ENCODE measurements at regions not wholly inside any gene's neighbourhood (a gene's known extent, or its start where the extent isn't known, plus 50 kb on each side); places are given as distances from the start of the nearest gene placed in this dataset.

DNA sequence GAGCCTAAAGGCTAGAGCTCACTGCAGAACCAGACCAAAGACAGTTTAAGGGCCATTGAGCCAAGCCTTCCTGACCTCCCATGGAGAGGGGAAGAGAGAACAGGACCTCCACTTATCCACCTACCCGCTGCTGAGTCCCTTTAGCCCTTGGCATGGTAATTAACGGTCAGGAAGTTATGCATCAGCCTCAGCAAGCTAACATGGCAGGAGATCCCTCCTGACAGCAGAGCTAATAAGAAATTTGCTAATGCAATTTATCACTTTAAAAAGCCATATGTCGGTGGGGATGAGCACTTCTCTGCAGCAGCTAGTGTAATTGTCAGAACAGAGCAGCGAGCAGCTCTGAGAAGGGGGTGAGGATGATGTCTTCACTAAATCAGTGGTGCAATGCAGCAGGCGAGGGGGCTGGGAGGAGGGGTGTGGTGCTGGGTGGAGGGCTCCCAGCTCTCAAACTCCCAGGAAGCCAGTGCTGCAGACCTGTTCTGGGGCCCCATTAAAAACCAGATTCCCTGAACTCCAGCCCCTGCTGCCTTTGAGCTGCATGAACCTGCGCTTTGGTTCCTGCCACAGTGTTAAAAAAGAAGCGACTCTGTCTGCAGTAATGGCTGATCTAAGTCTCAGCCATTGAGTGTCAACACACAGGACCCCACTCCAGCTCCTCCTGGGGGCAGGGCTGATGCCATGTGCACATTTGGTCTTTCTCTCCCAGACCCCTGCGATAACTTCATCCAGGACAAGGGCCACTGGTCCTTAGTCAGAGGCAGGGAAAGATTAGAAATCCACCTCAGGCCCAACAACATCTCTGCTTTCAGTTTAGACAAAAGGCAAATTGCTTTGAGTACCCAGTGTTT, 63.0 kb upstream of the CALM2 start:
- no peaks in the 10 kb centered on the region for H3K27me3 ChIP-seq
- H4K20me1 ChIP-seq: no peaks in the 10 kb centered on the region
- no peaks in the 10 kb centered on the region for H3K9me3 ChIP-seq
- no peaks in the 10 kb centered on the region for H3K36me3 ChIP-seq
- H3K4me3 ChIP-seq: no peak overlapping the region
- no peak overlapping the region for H3K4me2 ChIP-seq
- H3K27ac ChIP-seq: no peak overlapping the region
- H3K4me1 ChIP-seq: no peaks in the 10 kb centered on the region
- no peak overlapping the region for H3K9ac ChIP-seq
- no peak for TF ChIP-seq Cebpa-rat (IDR thresholded peaks at IDR 0.05)

- Histone ChIP-seq H3K9ac (no peak overlapping the region), H4K20me1 (no peaks in the 10 kb centered on the region), H3K36me3 (no peaks in the 10 kb centered on the region), H3K27me3 (no peaks in the 10 kb centered on the region), H3K4me1 (no peaks in the 10 kb centered on the region), H3K4me2 (no peak overlapping the region), H3K4me3 (no peak overlapping the region), H3K27ac (no peak overlapping the region), H3K9me3 (no peaks in the 10 kb centered on the region)
- TF ChIP-seq Cebpa-rat (IDR thresholded peaks at IDR 0.05): no peak
These were observed 62.3 kb upstream of the CALM2 start for GRCh38 chr2:47238638-47239037.

- no peak for TF ChIP-seq Cebpa-rat (IDR thresholded peaks at IDR 0.05)
- H3K36me3 ChIP-seq: no peaks in the 10 kb centered on the region
- no peaks in the 10 kb centered on the region for H3K9me3 ChIP-seq
- H3K4me2 ChIP-seq: no peak overlapping the region
- H3K27me3 ChIP-seq: no peaks in the 10 kb centered on the region
- H3K4me3 ChIP-seq: no peak overlapping the region
- H3K4me1 ChIP-seq: no peaks in the 10 kb centered on the region
- H3K27ac ChIP-seq: no peak overlapping the region
- no peaks in the 10 kb centered on the region for H4K20me1 ChIP-seq
- no peak overlapping the region for H3K9ac ChIP-seq
These were observed 61.3 kb upstream of the CALM2 start for GRCh38 chr2:47237375-47238334.

- Histone ChIP-seq H3K4me2 (no peak overlapping the region), H3K9ac (no peak overlapping the region), H3K27me3 (no peaks in the 10 kb centered on the region), H4K20me1 (no peaks in the 10 kb centered on the region), H3K36me3 (no peaks in the 10 kb centered on the region), H3K4me3 (no peak overlapping the region), H3K4me1 (no peaks in the 10 kb centered on the region), H3K9me3 (no peaks in the 10 kb centered on the region), H3K27ac (no peak overlapping the region)
- no peak for TF ChIP-seq Cebpa-rat (IDR thresholded peaks at IDR 0.05)
These were observed 60.3 kb upstream of the CALM2 start for GRCh38 chr2:47236503-47237215.

- Histone ChIP-seq H3K27me3 (no peaks in the 10 kb centered on the region), H3K9me3 (no peaks in the 10 kb centered on the region), H3K4me2 (no peak overlapping the region), H4K20me1 (no peaks in the 10 kb centered on the region), H3K4me3 (no peak overlapping the region), H3K9ac (no peak overlapping the region), H3K36me3 (no peaks in the 10 kb centered on the region), H3K27ac (no peak overlapping the region), H3K4me1 (no peaks in the 10 kb centered on the region)
- TF ChIP-seq Cebpa-rat (IDR thresholded peaks at IDR 0.05): no peak
These were observed 58.8 kb upstream of the CALM2 start for GRCh38 chr2:47235132-47235531.

- Histone ChIP-seq H3K27me3 (no peaks in the 10 kb centered on the region), H3K36me3 (no peaks in the 10 kb centered on the region), H3K9ac (no peak overlapping the region), H3K4me2 (no peak overlapping the region), H3K9me3 (no peaks in the 10 kb centered on the region), H4K20me1 (no peaks in the 10 kb centered on the region), H3K4me1 (no peaks in the 10 kb centered on the region), H3K4me3 (no peak overlapping the region), H3K27ac (no peak overlapping the region)
- TF ChIP-seq Cebpa-rat (IDR thresholded peaks at IDR 0.05): no peak
These were observed 58.1 kb upstream of the CALM2 start for GRCh38 chr2:47234456-47234855.

GRCh38 chr2:47232738-47233415, 56.6 kb upstream of the CALM2 start:
- Histone ChIP-seq H3K27ac (no peak overlapping the region), H3K36me3 (no peaks in the 10 kb centered on the region), H3K4me1 (no peaks in the 10 kb centered on the region), H3K4me3 (no peak overlapping the region), H3K27me3 (no peaks in the 10 kb centered on the region), H3K9ac (no peak overlapping the region), H3K4me2 (no peak overlapping the region), H4K20me1 (no peaks in the 10 kb centered on the region), H3K9me3 (no peaks in the 10 kb centered on the region)
- no peak for TF ChIP-seq Cebpa-rat (IDR thresholded peaks at IDR 0.05)

DNA sequence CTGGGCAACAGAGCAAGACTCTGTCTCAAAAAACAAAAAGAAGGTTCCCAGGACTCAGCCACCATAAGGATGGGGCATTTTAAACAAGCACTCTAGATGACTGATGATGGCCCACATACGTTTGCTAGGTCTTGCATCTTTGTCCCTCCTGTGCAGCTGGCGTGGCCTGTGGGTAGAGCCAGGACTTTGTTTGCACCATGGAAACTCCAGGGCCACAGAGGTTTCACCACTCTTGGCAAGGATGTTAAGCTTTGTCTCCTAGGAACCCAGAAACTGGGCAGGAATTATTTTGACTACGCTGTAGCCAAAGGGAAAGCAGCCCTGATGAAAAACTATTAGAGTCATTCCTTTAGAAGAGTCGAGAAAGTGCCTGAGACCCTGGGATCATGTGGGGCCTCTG, 54.1 kb upstream of the CALM2 start:
- Histone ChIP-seq H3K9me3 (no peaks in the 10 kb centered on the region), H3K36me3 (no peaks in the 10 kb centered on the region), H3K27ac (no peak overlapping the region), H3K9ac (no peak overlapping the region), H3K4me3 (no peak overlapping the region), H3K4me2 (no peak overlapping the region), H3K27me3 (no peaks in the 10 kb centered on the region), H4K20me1 (no peaks in the 10 kb centered on the region), H3K4me1 (no peaks in the 10 kb centered on the region)
- TF ChIP-seq Cebpa-rat (IDR thresholded peaks at IDR 0.05): no peak

Measured in BLaER1 (cell line).